CD14-positive monocyte (primary cell): ENCODE measurements at regions not wholly inside any gene's neighbourhood (a gene's known extent, or its start where the extent isn't known, plus 50 kb on each side); places are given as distances from the start of the nearest gene placed in this dataset.

Experiments used
- DNase-seq, 3 donors: peaks; one replicate each; pipeline ENCODE4 v3.0.0-alpha.2; 2011 to 2022
- H2AFZ ChIP-seq: 2 replicates; pipeline ENCODE4 v1.6.0; 2012; ENCODE audit warnings: mild to moderate bottlenecking, low read depth, low read length, inconsistent platforms; ENCODE audit not compliant: insufficient read depth, poor library complexity, severe bottlenecking
- H3K27ac ChIP-seq, 2 donors: 1 replicate in 1 of 2; 2 replicates in 1 of 2; pipeline ENCODE4 v1.5.1; 2012 to 2013; ENCODE audit warnings: low read length in 2 of 2, control low read depth in 1 of 2, inconsistent platforms in 1 of 2, low read depth in 1 of 2, mild to moderate bottlenecking in 1 of 2
- H3K27me3 ChIP-seq, 2 donors: one replicate each; pipeline versions ENCODE4 v1.6.0 to v1.6.1; 2011 to 2013; ENCODE audit warnings: low read length in 2 of 2; ENCODE audit not compliant: control insufficient read depth in 2 of 2, insufficient read depth in 2 of 2
- H3K36me3 ChIP-seq, 2 donors: replicated peaks in 1 of 2; 1 replicate in 1 of 2; 2 replicates in 1 of 2; pipeline versions ENCODE4 v1.5.1 to v1.6.1; 2012 to 2013; ENCODE audit warnings: low read length in 2 of 2, control low read depth in 1 of 2, inconsistent platforms in 1 of 2, mild to moderate bottlenecking in 1 of 2; ENCODE audit not compliant: insufficient read depth in 2 of 2, control insufficient read depth in 1 of 2
- H3K4me1 ChIP-seq, 2 donors: 1 replicate in 1 of 2; 2 replicates in 1 of 2; pipeline versions ENCODE4 v1.5.1 to v1.6.1; 2012 to 2013; ENCODE audit warnings: low read length in 2 of 2, control low read depth in 1 of 2, inconsistent platforms in 1 of 2, mild to moderate bottlenecking in 1 of 2, moderate library complexity in 1 of 2; ENCODE audit not compliant: insufficient read depth in 2 of 2, control insufficient read depth in 1 of 2
- H3K4me2 ChIP-seq: replicated peaks from 2 replicates; pipeline ENCODE3; 2012; ENCODE audit warnings: low read length, moderate library complexity, mild to moderate bottlenecking; ENCODE audit not compliant: poor library complexity, severe bottlenecking; ENCODE audit errors: extremely low read depth
- H3K4me3 ChIP-seq, 3 experiments: fragments of 200-600 bp in 1 of 3; sonication (generic) in 1 of 3; replicated peaks in 1 of 3; 1 replicate in 2 of 3; 2 replicates in 1 of 3; pipeline ENCODE4 v1.5.1; 2011 to 2013; ENCODE audit warnings: low read length in 3 of 3, mild to moderate bottlenecking in 3 of 3, control low read depth in 2 of 3, low read depth in 2 of 3, inconsistent platforms in 1 of 3, moderate library complexity in 1 of 3
- H3K79me2 ChIP-seq: 2 replicates; pipeline ENCODE4 v1.6.0; 2012; ENCODE audit warnings: mild to moderate bottlenecking, control low read depth, inconsistent platforms, low read length, moderate library complexity; ENCODE audit not compliant: insufficient read depth
- H3K9ac ChIP-seq: 2 replicates; pipeline ENCODE4 v1.6.0; 2017; ENCODE audit warnings: low read length, mild to moderate bottlenecking; ENCODE audit not compliant: insufficient read depth, poor library complexity, severe bottlenecking
- H3K9me3 ChIP-seq, 2 donors: replicated peaks in 1 of 2; 1 replicate in 1 of 2; 2 replicates in 1 of 2; pipeline versions ENCODE4 v1.5.1 to v1.6.1; 2012 to 2013; ENCODE audit warnings: low read length in 2 of 2, control low read depth in 1 of 2; ENCODE audit not compliant: control insufficient read depth in 1 of 2, insufficient read depth in 1 of 2
- H4K20me1 ChIP-seq: 2 replicates; pipeline ENCODE4 v1.6.0; 2012; ENCODE audit warnings: mild to moderate bottlenecking, low read length, control low read depth, moderate library complexity; ENCODE audit not compliant: insufficient read depth
- H3K27ac Mint-ChIP-seq, 7 donors: one replicate each; pipeline ENCODE4 v1.8.0; 2020; ENCODE audit warnings: mild to moderate bottlenecking in 7 of 7, mixed read lengths in 7 of 7, moderate library complexity in 6 of 7, inconsistent platforms in 2 of 7
- H3K27me3 Mint-ChIP-seq, 3 donors: one replicate each; pipeline ENCODE4 v1.8.0; 2021 to 2022; ENCODE audit warnings: low read depth in 3 of 3, mild to moderate bottlenecking in 3 of 3, mixed read lengths in 3 of 3, moderate library complexity in 3 of 3, inconsistent platforms in 1 of 3
- H3K36me3 Mint-ChIP-seq, 2 donors: one replicate each; pipeline ENCODE4 v1.8.0; 2020; ENCODE audit warnings: mixed read lengths in 2 of 2, inconsistent platforms in 1 of 2, mild to moderate bottlenecking in 1 of 2
- H3K4me1 Mint-ChIP-seq: one replicate; pipeline ENCODE4 v1.8.0; 2020; ENCODE audit warnings: mild to moderate bottlenecking, mixed read lengths
- H3K4me3 Mint-ChIP-seq, 2 donors: one replicate each; pipeline ENCODE4 v1.8.0; 2020; ENCODE audit warnings: mild to moderate bottlenecking in 2 of 2, mixed read lengths in 2 of 2, moderate library complexity in 1 of 2
- H3K9me3 Mint-ChIP-seq, 7 donors: one replicate each; pipeline ENCODE4 v1.8.0; 2020 to 2022; ENCODE audit warnings: mixed read lengths in 7 of 7, mild to moderate bottlenecking in 6 of 7, moderate library complexity in 6 of 7, inconsistent platforms in 2 of 7
- WGBS: methylation state at CpG from one replicate; pipeline ENCODE4 v1.1.5; 2013; ENCODE audit warnings: missing lambda C conversion rate; ENCODE audit not compliant: insufficient coverage; 5-methylcytosine and 5-hydroxymethylcytosine counted together
- intact Hi-C, 2 donors: fragments of 100-400 bp; cut with micrococcal nuclease; formaldehyde crosslinking; loops; one replicate each; pipeline versions ENCODE4 v1.15.0 to v1.15.1; 2023
- TF ChIP-seq, protein P1 (sequence below): fragments of 200-600 bp; IDR thresholded peaks from one replicate; pipeline ENCODE4 v1.8.0; 2022; ENCODE audit warnings: antibody characterized with exemption, mild to moderate bottlenecking

DNA sequence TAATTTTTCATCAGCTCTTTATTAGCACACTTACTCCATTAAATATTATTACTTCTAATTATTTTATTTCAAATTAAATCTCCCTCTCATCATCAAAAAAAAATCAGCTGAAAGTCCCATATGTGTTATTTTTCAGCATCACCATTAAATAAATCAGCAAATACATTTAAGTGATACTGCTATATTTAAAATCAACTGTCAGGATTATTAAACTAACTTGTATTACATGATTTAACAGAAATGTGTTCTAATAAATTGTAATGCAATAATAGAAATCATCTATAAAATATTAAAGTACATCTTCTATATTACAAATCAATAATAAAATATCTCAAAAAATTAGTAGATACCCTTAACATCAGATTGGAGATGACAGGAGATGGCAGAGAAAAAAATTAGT lies 538.6 kb upstream of the MIR17HG start:
- Mint-ChIP-seq H3K4me1 (peaks cover 2% of the 10 kb centered on the region), H3K9me3 (peaks cover 0 to 11% (median 6%) of the 10 kb centered on the region in 7 donors), H3K36me3 (no peaks in the 10 kb centered on the region)

DNA sequence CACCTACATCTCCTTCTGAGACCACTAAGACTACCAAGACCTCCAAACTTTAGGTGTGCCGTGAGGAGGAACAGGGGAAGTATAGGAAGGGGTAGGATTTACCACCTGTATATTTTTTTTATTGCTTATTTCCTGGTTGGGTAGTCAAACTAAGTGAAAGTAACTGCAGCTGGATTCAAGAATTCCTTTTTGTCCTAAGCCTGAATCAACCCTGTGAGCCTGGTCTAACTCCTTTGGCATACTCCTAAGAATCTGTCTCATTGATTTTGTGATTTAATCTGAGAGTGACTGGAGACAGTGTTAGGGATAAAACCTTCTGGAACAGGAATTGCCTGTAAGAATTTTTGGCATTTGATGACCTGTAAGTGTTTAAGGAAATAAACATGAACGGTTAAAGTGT lies 523.5 kb upstream of the MIR17HG start:
- H3K27ac Mint-ChIP-seq: no peak overlapping the region
- H3K27ac ChIP-seq: no peak overlapping the region
- peaks cover 0 to 1% (median 0%) of the 10 kb centered on the region in 3 donors for H3K27me3 Mint-ChIP-seq
- peaks cover 0 to 7% of the 10 kb centered on the region in 2 donors for H3K9me3 ChIP-seq
- H3K36me3 ChIP-seq: no peaks in the 10 kb centered on the region
- no peak for DNase-seq
- H3K4me1 ChIP-seq: no peaks in the 10 kb centered on the region
- H3K9me3 Mint-ChIP-seq: peaks cover 0 to 27% (median 6%) of the 10 kb centered on the region in 7 donors
- no peaks in the 10 kb centered on the region for H3K27me3 ChIP-seq
- H4K20me1 ChIP-seq: no peaks in the 10 kb centered on the region
- H3K79me2 ChIP-seq: no peaks in the 10 kb centered on the region
- WGBS: no CpG with 5 or more reads among the region's 2 CpGs
- H3K4me3 ChIP-seq: no peak overlapping the region
- H3K4me3 Mint-ChIP-seq: no peak overlapping the region
- H3K36me3 Mint-ChIP-seq: no peaks in the 10 kb centered on the region
- H3K4me1 Mint-ChIP-seq: peaks cover 2% of the 10 kb centered on the region
- no peak overlapping the region for H2AFZ ChIP-seq
- intact Hi-C loops: no loop called here
- no peak overlapping the region for H3K9ac ChIP-seq
- TF ChIP-seq, protein P1, sequence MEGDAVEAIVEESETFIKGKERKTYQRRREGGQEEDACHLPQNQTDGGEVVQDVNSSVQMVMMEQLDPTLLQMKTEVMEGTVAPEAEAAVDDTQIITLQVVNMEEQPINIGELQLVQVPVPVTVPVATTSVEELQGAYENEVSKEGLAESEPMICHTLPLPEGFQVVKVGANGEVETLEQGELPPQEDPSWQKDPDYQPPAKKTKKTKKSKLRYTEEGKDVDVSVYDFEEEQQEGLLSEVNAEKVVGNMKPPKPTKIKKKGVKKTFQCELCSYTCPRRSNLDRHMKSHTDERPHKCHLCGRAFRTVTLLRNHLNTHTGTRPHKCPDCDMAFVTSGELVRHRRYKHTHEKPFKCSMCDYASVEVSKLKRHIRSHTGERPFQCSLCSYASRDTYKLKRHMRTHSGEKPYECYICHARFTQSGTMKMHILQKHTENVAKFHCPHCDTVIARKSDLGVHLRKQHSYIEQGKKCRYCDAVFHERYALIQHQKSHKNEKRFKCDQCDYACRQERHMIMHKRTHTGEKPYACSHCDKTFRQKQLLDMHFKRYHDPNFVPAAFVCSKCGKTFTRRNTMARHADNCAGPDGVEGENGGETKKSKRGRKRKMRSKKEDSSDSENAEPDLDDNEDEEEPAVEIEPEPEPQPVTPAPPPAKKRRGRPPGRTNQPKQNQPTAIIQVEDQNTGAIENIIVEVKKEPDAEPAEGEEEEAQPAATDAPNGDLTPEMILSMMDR: no peak
- no peak overlapping the region for H3K4me2 ChIP-seq

More for the DNA sequence above, 538.6 kb upstream of the MIR17HG start:
- H3K4me3 Mint-ChIP-seq: no peak overlapping the region
- intact Hi-C loops: no loop called here
- H3K9ac ChIP-seq: no peak overlapping the region
- H3K4me3 ChIP-seq: no peak overlapping the region
- no peaks in the 10 kb centered on the region for H3K79me2 ChIP-seq
- no peak overlapping the region for H3K27ac ChIP-seq
- H2AFZ ChIP-seq: no peak overlapping the region
- no peaks in the 10 kb centered on the region for H4K20me1 ChIP-seq
- H3K4me2 ChIP-seq: no peak overlapping the region
- H3K9me3 ChIP-seq: peaks cover 0 to 7% of the 10 kb centered on the region in 2 donors
- H3K27ac Mint-ChIP-seq: no peak overlapping the region
- H3K4me1 ChIP-seq: no peaks in the 10 kb centered on the region
- peaks cover 0 to 3% (median 0%) of the 10 kb centered on the region in 3 donors for H3K27me3 Mint-ChIP-seq
- no peak for DNase-seq
- TF ChIP-seq, protein P1: no peak
- no peaks in the 10 kb centered on the region for H3K36me3 ChIP-seq
- no peaks in the 10 kb centered on the region for H3K27me3 ChIP-seq
